H1 (cell line): ENCODE measurements at regions not wholly inside any gene's neighbourhood (a gene's known extent, or its start where the extent isn't known, plus 50 kb on each side); places are given as distances from the start of the nearest gene placed in this dataset.

ENCODE experiments used
- CTCF ChIA-PET: fragments of 300-600 bp; sonication (Branson Sonifier 250); formaldehyde crosslinking; loops from one replicate; lab custom pipeline; 2021; ENCODE audit not compliant: partially characterized antibody; lab: Charles Lee
- POLR2A ChIA-PET: fragments of 300-600 bp; sonication (Branson Sonifier 250); formaldehyde crosslinking; loops from one replicate; lab custom pipeline; 2021; ENCODE audit warnings: inconsistent platforms; ENCODE audit not compliant: partially characterized antibody; lab: Charles Lee
- DNase-seq, 2 experiments: peaks; one replicate each; pipeline versions ENCODE4 v3.0.0 to v3.0.0-alpha.2; 2010 to 2022; ENCODE audit warnings: low spot score in 2 of 2, low read depth in 1 of 2, mixed read lengths in 1 of 2
- FAIRE-seq: peaks from 2 replicates; lab custom pipeline; 2011; peaks lifted over from hg19 to GRCh38; lab: Jason Lieb, UNC
- H2AFZ ChIP-seq: 2 replicates; pipeline ENCODE4 v1.8.1; 2012; ENCODE audit warnings: low read length, inconsistent platforms
- H2AK5ac ChIP-seq: 2 replicates; pipeline ENCODE4 v1.6.1; 2013; ENCODE audit warnings: low read depth, low read length
- H2BK120ac ChIP-seq: replicated peaks from 2 replicates; pipeline ENCODE3; 2013; ENCODE audit warnings: low read depth, low read length, inconsistent platforms
- H2BK12ac ChIP-seq: 2 replicates; pipeline ENCODE4 v1.6.1; 2013; ENCODE audit warnings: low read depth, low read length
- H2BK15ac ChIP-seq: 2 replicates; pipeline ENCODE4 v1.6.1; 2013; ENCODE audit warnings: low read length
- H2BK20ac ChIP-seq: 2 replicates; pipeline ENCODE4 v1.6.1; 2013; ENCODE audit warnings: low read length
- H2BK5ac ChIP-seq: 2 replicates; pipeline ENCODE4 v1.6.1; 2013; ENCODE audit warnings: low read depth, low read length
- H3K14ac ChIP-seq: 2 replicates; pipeline ENCODE4 v1.6.1; 2013; ENCODE audit warnings: inconsistent platforms; ENCODE audit not compliant: insufficient read length
- H3K18ac ChIP-seq: 2 replicates; pipeline ENCODE4 v1.6.1; 2013; ENCODE audit warnings: low read length; ENCODE audit errors: extremely low read depth
- H3K23ac ChIP-seq: 2 replicates; pipeline ENCODE4 v1.6.1; 2013; ENCODE audit warnings: inconsistent platforms; ENCODE audit not compliant: insufficient read length
- H3K23me2 ChIP-seq: 2 replicates; pipeline ENCODE4 v1.6.1; 2013; ENCODE audit warnings: low read depth, low read length
- H3K27ac ChIP-seq: 2 replicates; pipeline ENCODE4 v1.6.1; 2011; ENCODE audit warnings: low read depth, low read length, inconsistent platforms
- H3K27me3 ChIP-seq, 4 experiments: replicated peaks in 1 of 4; 1 replicate in 1 of 4; 2 replicates in 3 of 4; pipeline versions ENCODE4 v1.6.1 to v1.8.1; 2011 to 2013; ENCODE audit warnings: low read length in 3 of 4, mild to moderate bottlenecking in 3 of 4, inconsistent platforms in 2 of 4, mixed read lengths in 2 of 4, moderate library complexity in 1 of 4; ENCODE audit not compliant: control insufficient read depth in 3 of 4, insufficient read depth in 3 of 4; ENCODE audit errors: extremely low read depth in 1 of 4
- H3K36me3 ChIP-seq, 4 experiments: 2 replicates each; pipeline versions ENCODE4 v1.6.1 to v1.8.1; 2011 to 2013; ENCODE audit warnings: mild to moderate bottlenecking in 4 of 4, low read length in 3 of 4, moderate library complexity in 2 of 4, control low read depth in 1 of 4, inconsistent platforms in 1 of 4; ENCODE audit not compliant: insufficient read depth in 4 of 4, control insufficient read depth in 2 of 4
- H3K4ac ChIP-seq: replicated peaks from 2 replicates; pipeline ENCODE3; 2013; ENCODE audit warnings: low read length, low read depth, mixed read lengths, inconsistent platforms; ENCODE audit not compliant: insufficient read length
- H3K4me1 ChIP-seq, 4 experiments: replicated peaks in 1 of 4; 1 replicate in 1 of 4; 2 replicates in 3 of 4; pipeline versions ENCODE4 v1.6.1 to v1.8.1; 2011 to 2013; ENCODE audit warnings: low read length in 3 of 4, inconsistent platforms in 2 of 4, mixed read lengths in 1 of 4; ENCODE audit not compliant: insufficient read depth in 4 of 4, control insufficient read depth in 3 of 4
- H3K4me2 ChIP-seq, 2 experiments: 2 replicates each; pipeline versions ENCODE4 v1.6.1 to v1.8.1; 2011 to 2013; ENCODE audit warnings: low read depth in 2 of 2, low read length in 2 of 2, control low read depth in 1 of 2, inconsistent platforms in 1 of 2, mild to moderate bottlenecking in 1 of 2; ENCODE audit not compliant: insufficient read depth in 1 of 2
- H3K4me3 ChIP-seq, 4 experiments: fragments of 200-600, 300-600 bp in 1 of 4; sonication (generic), shearing (Covaris generic), sonication (Bioruptor Twin) in 1 of 4; 2 replicates each; pipeline versions ENCODE4 v1.5.1 to v1.8.1; 2011 to 2016; ENCODE audit warnings: low read length in 4 of 4, low read depth in 3 of 4, control low read depth in 2 of 4, inconsistent platforms in 2 of 4, mild to moderate bottlenecking in 2 of 4, mixed read lengths in 1 of 4, moderate library complexity in 1 of 4; ENCODE audit not compliant: insufficient read depth in 2 of 4; ENCODE audit errors: extremely low read depth in 1 of 4
- H3K56ac ChIP-seq: replicated peaks from 2 replicates; pipeline ENCODE3; 2013; ENCODE audit warnings: low read depth, mild to moderate bottlenecking, mixed read lengths, low read length, inconsistent platforms; ENCODE audit not compliant: insufficient read length
- H3K79me1 ChIP-seq: 2 replicates; pipeline ENCODE4 v1.6.1; 2013; ENCODE audit warnings: low read depth, low read length, control low read depth
- H3K79me2 ChIP-seq, 2 experiments: 2 replicates each; pipeline versions ENCODE4 v1.6.1 to v1.8.1; 2012 to 2013; ENCODE audit warnings: low read length in 2 of 2, mild to moderate bottlenecking in 2 of 2, inconsistent platforms in 1 of 2; ENCODE audit not compliant: insufficient read depth in 2 of 2, control insufficient read depth in 1 of 2
- H3K9ac ChIP-seq, 4 experiments: replicated peaks in 1 of 4; 1 replicate in 1 of 4; 2 replicates in 3 of 4; pipeline versions ENCODE4 v1.6.1 to v1.8.1; 2011 to 2013; ENCODE audit warnings: low read depth in 3 of 4, low read length in 3 of 4, control low read depth in 2 of 4, mild to moderate bottlenecking in 2 of 4, moderate library complexity in 2 of 4, inconsistent platforms in 1 of 4; ENCODE audit errors: extremely low read depth in 1 of 4
- H3K9me3 ChIP-seq, 2 experiments: 2 replicates each; pipeline versions ENCODE4 v1.6.1 to v1.8.1; 2012 to 2013; ENCODE audit warnings: mild to moderate bottlenecking in 2 of 2, moderate library complexity in 2 of 2, control low read depth in 1 of 2, inconsistent platforms in 1 of 2, low read depth in 1 of 2, low read length in 1 of 2, mixed read lengths in 1 of 2; ENCODE audit not compliant: insufficient read depth in 2 of 2
- H4K20me1 ChIP-seq, 2 experiments: replicated peaks in 1 of 2; 2 replicates each; pipeline versions ENCODE3 to v1.8.1; 2011 to 2013; ENCODE audit warnings: inconsistent platforms in 2 of 2, low read length in 2 of 2, mild to moderate bottlenecking in 1 of 2; ENCODE audit not compliant: insufficient read depth in 2 of 2, control insufficient read depth in 1 of 2
- H4K5ac ChIP-seq: 2 replicates; pipeline ENCODE4 v1.6.1; 2013; ENCODE audit warnings: low read length, low read depth, mixed read lengths, inconsistent platforms; ENCODE audit not compliant: insufficient read length
- H4K8ac ChIP-seq: 2 replicates; pipeline ENCODE4 v1.8.0; 2013; ENCODE audit warnings: mild to moderate bottlenecking, moderate library complexity, low read length, inconsistent platforms; ENCODE audit not compliant: insufficient read depth; ENCODE audit errors: extremely low read depth
- H4K91ac ChIP-seq: replicated peaks from 2 replicates; pipeline ENCODE3; 2013; ENCODE audit warnings: low read length, mixed read lengths, inconsistent platforms; ENCODE audit not compliant: insufficient read length
- ASH2L ChIP-seq: fragments of 200-600, 300-600 bp; sonication (generic); IDR thresholded peaks from one replicate; pipeline ENCODE4 v1.7.1; 2017; ENCODE audit warnings: low read length
- BCL11A ChIP-seq, 2 experiments: IDR thresholded peaks; one replicate each; pipeline ENCODE4 v1.6.1; 2011; ENCODE audit warnings: low read depth in 2 of 2, low read length in 2 of 2, mild to moderate bottlenecking in 2 of 2
- BRCA1 ChIP-seq: IDR thresholded peaks from 2 replicates; pipeline ENCODE4 v1.6.1; 2012; ENCODE audit warnings: low read depth, low read length, improper control_type of control experiment
- CEBPB ChIP-seq: IDR thresholded peaks from 2 replicates; pipeline ENCODE4 v1.6.1; 2012; ENCODE audit warnings: low read depth, low read length
- HDAC2 ChIP-seq, 2 experiments: fragments of 300-600 bp in 1 of 2; sonication (generic) in 1 of 2; IDR thresholded peaks; 2 replicates each; pipeline ENCODE4 v1.6.1; 2011 to 2012; ENCODE audit warnings: low read depth in 2 of 2, low read length in 2 of 2, mild to moderate bottlenecking in 2 of 2, moderate library complexity in 2 of 2, borderline replicate concordance in 1 of 2, inconsistent platforms in 1 of 2
- HDAC6 ChIP-seq: IDR thresholded peaks from one replicate; pipeline ENCODE4 v1.7.1; 2012; ENCODE audit warnings: low read depth, mild to moderate bottlenecking, inconsistent platforms, low read length, moderate library complexity
- JUND ChIP-seq: IDR thresholded peaks from 2 replicates; pipeline ENCODE4 v1.6.1; 2011; ENCODE audit warnings: mild to moderate bottlenecking, improper control_type of control experiment, low read length
- MAFK ChIP-seq: IDR thresholded peaks from 2 replicates; pipeline ENCODE4 v1.6.1; 2012; ENCODE audit warnings: low read depth, mild to moderate bottlenecking, improper control_type of control experiment, low read length
- PHF8 ChIP-seq: fragments of 200-600 bp; sonication (generic); conservative IDR thresholded peaks from 2 replicates; pipeline ENCODE4 v1.7.1; 2012; ENCODE audit warnings: low read depth, mild to moderate bottlenecking, inconsistent platforms, low read length, moderate library complexity
- POLR2AphosphoS5 ChIP-seq: IDR thresholded peaks from 2 replicates; pipeline ENCODE4 v1.6.1; 2011; ENCODE audit warnings: low read depth, low read length
- RFX5 ChIP-seq: IDR thresholded peaks from 2 replicates; pipeline ENCODE4 v1.6.1; 2011; ENCODE audit warnings: low read depth, low read length, improper control_type of control experiment, borderline replicate concordance
- SIN3A ChIP-seq, 2 experiments: IDR thresholded peaks in 1 of 2; conservative IDR thresholded peaks in 1 of 2; 2 replicates each; pipeline ENCODE4 v1.6.1; 2011 to 2012; ENCODE audit warnings: low read length in 2 of 2, improper control_type of control experiment in 1 of 2, low read depth in 1 of 2, mild to moderate bottlenecking in 1 of 2
- SIRT6 ChIP-seq: IDR thresholded peaks from one replicate; pipeline ENCODE4 v1.7.1; 2012; ENCODE audit warnings: low read length, inconsistent platforms
- TAF1 ChIP-seq: IDR thresholded peaks from 2 replicates; pipeline ENCODE4 v1.6.1; 2011; ENCODE audit warnings: mild to moderate bottlenecking, low read depth, low read length
- TAF7 ChIP-seq: optimal IDR thresholded peaks from 2 replicates; pipeline ENCODE3; 2011; ENCODE audit warnings: low read depth, mild to moderate bottlenecking, inconsistent platforms, low read length, moderate library complexity, borderline replicate concordance
- TBP ChIP-seq: IDR thresholded peaks from 2 replicates; pipeline ENCODE4 v1.6.1; 2011; ENCODE audit warnings: low read depth, low read length, improper control_type of control experiment
- TCF12 ChIP-seq: IDR thresholded peaks from 2 replicates; pipeline ENCODE4 v1.6.1; 2011; ENCODE audit warnings: low read depth, mild to moderate bottlenecking, low read length
- WGBS, 2 experiments: shearing (Covaris generic) in 1 of 2; methylation state at CpG; one replicate each; pipeline versions ENCODE4 v1.1.6 to v1.1.7; 2013 to 2015; ENCODE audit warnings: low lambda C conversion rate in 2 of 2, mixed read lengths in 2 of 2, inconsistent platforms in 1 of 2, low coverage in 1 of 2, missing lambda C conversion rate in 1 of 2; ENCODE audit not compliant: insufficient replicate concordance in 2 of 2, insufficient coverage in 1 of 2, insufficient read length in 1 of 2; ENCODE audit errors: extremely low coverage in 1 of 2, missing lambda C conversion rate in 1 of 2; 5-methylcytosine and 5-hydroxymethylcytosine counted together

DNA sequence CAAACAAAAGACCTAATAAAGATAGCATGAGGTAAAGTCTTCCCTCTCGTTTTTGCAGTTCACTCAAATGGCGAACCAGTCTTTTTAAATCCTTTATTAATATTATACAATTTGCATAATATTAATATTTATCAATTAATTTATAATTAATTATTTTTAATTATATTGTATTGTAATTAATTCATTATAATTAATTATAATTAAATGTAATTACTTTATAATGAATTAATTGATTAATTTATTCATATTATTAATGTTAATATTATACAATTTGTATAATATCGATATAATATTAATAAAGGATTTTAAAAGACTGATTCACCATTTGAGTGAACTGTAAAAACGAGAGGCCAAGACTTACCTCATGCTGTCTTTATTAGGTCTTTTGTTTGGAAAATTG is 1045.4 kb upstream of the CADM2 start:
- Histone ChIP-seq H3K4me1 (no peaks in the 10 kb centered on the region), H2BK20ac (no peak overlapping the region), H4K91ac (no peak overlapping the region), H4K20me1 (no peaks in the 10 kb centered on the region), H4K5ac (no peak overlapping the region), H2AK5ac (no peak overlapping the region), H3K36me3 (no peaks in the 10 kb centered on the region), H3K23ac (no peak overlapping the region), H3K4me3 (no peak overlapping the region), H3K27me3 (no peaks in the 10 kb centered on the region), H2BK5ac (no peak overlapping the region), H3K79me1 (no peaks in the 10 kb centered on the region), H3K79me2 (no peaks in the 10 kb centered on the region), H3K14ac (no peak overlapping the region), H2BK15ac (no peak overlapping the region), H2AFZ (no peak overlapping the region), H3K23me2 (no peaks in the 10 kb centered on the region), H3K56ac (no peak overlapping the region), H3K9ac (no peak overlapping the region), H3K9me3 (no peaks in the 10 kb centered on the region), H4K8ac (no peak overlapping the region), H2BK12ac (no peak overlapping the region), H3K4ac (no peak overlapping the region), H3K4me2 (no peak overlapping the region), H3K18ac (no peak overlapping the region), H2BK120ac (no peak overlapping the region), H3K27ac (no peak overlapping the region)
- ChIA-PET POLR2A (no interaction called here), CTCF (no interaction called here)
- DNase-seq (no peak), FAIRE-seq (no peak)
- 85% methylated on average over 4 of the region's 4 CpGs; no CpG with 5 or more reads in 1 of the 2 experiments for WGBS, 2 experiments
- TF ChIP-seq HDAC2 (IDR thresholded peaks at IDR 0.05; ENCODE audit: borderline replicate concordance in 1 of 2, low read depth in 2 of 2, low read length in 2 of 2) (no peak), PHF8 (no peak), JUND (no peak), ASH2L (no peak), HDAC6 (no peak), TAF1 (no peak), TAF7 (no peak), SIRT6 (no peak), BCL11A (IDR thresholded peaks at IDR 0.05; ENCODE audit: low read depth in 2 of 2, low read length in 2 of 2) (no peak), BRCA1 (no peak), TBP (no peak), MAFK (no peak), CEBPB (no peak), POLR2AphosphoS5 (no peak), RFX5 (no peak), SIN3A (conservative IDR thresholded peaks at IDR 0.05 in 1 of 2, IDR thresholded peaks at IDR 0.05 in 1 of 2; ENCODE audit: low read depth in 1 of 2, low read length in 2 of 2) (no peak), TCF12 (no peak)
